Liver (tissue), 8 donors: ENCODE measurements at regions not wholly inside any gene's neighbourhood (a gene's known extent, or its start where the extent isn't known, plus 50 kb on each side); places are given as distances from the start of the nearest gene placed in this dataset.

Experiments
- DNase-seq: peaks from one replicate; pipeline ENCODE4 v3.0.0-alpha.2; 2017; ENCODE audit warnings: low spot score
- H3K27ac ChIP-seq, 2 donors: one replicate each; pipeline ENCODE4 v1.7.0; 2013; ENCODE audit warnings: inconsistent platforms in 2 of 2, low read length in 2 of 2, control low read depth in 1 of 2, low read depth in 1 of 2, mild to moderate bottlenecking in 1 of 2
- H3K27me3 ChIP-seq, 4 donors: one replicate each; pipeline versions ENCODE4 v1.6.1 to v1.7.0; 2013; ENCODE audit warnings: low read length in 3 of 4, inconsistent platforms in 1 of 4, mild to moderate bottlenecking in 1 of 4, moderate library complexity in 1 of 4; ENCODE audit not compliant: control insufficient read depth in 4 of 4, insufficient read depth in 4 of 4
- H3K36me3 ChIP-seq, 4 donors: one replicate each; pipeline versions ENCODE4 v1.6.1 to v1.7.0; 2013; ENCODE audit warnings: low read length in 3 of 4, mild to moderate bottlenecking in 3 of 4, low read depth in 1 of 4, moderate library complexity in 1 of 4; ENCODE audit not compliant: control insufficient read depth in 4 of 4, insufficient read depth in 3 of 4
- H3K4me1 ChIP-seq, 4 donors: one replicate each; pipeline versions ENCODE4 v1.6.1 to v1.7.0; 2013; ENCODE audit warnings: low read length in 3 of 4, mild to moderate bottlenecking in 3 of 4, moderate library complexity in 1 of 4; ENCODE audit not compliant: control insufficient read depth in 4 of 4, insufficient read depth in 4 of 4
- H3K4me3 ChIP-seq, 3 donors: one replicate each; pipeline versions ENCODE4 v1.6.1 to v1.7.0; 2013; ENCODE audit warnings: low read length in 3 of 3, control low read depth in 1 of 3, low read depth in 1 of 3, mild to moderate bottlenecking in 1 of 3
- H3K9ac ChIP-seq, 2 donors: one replicate each; pipeline ENCODE4 v1.7.0; 2013; ENCODE audit warnings: low read length in 2 of 2, mild to moderate bottlenecking in 2 of 2, moderate library complexity in 2 of 2, control low read depth in 1 of 2, low read depth in 1 of 2
- H3K9me3 ChIP-seq, 4 donors: one replicate each; pipeline versions ENCODE4 v1.6.1 to v1.7.0; 2013; ENCODE audit warnings: low read length in 3 of 4; ENCODE audit not compliant: control insufficient read depth in 4 of 4
- ATF3 ChIP-seq: IDR thresholded peaks from 2 replicates; pipeline ENCODE4 v1.6.1; 2016; ENCODE audit warnings: antibody characterized with exemption
- EGR1 ChIP-seq, 2 donors: IDR thresholded peaks; 2 replicates each; pipeline ENCODE4 v1.6.1; 2016 to 2018; ENCODE audit warnings: antibody characterized with exemption in 2 of 2, low read depth in 2 of 2
- FOXA1 ChIP-seq: IDR thresholded peaks from 2 replicates; pipeline ENCODE4 v1.6.1; 2016; ENCODE audit warnings: antibody characterized with exemption
- GABPA ChIP-seq, 2 donors: IDR thresholded peaks in 1 of 2; conservative IDR thresholded peaks in 1 of 2; 2 replicates each; pipeline ENCODE4 v1.6.1; 2016; ENCODE audit warnings: antibody characterized with exemption in 2 of 2, mild to moderate bottlenecking in 1 of 2, moderate library complexity in 1 of 2
- HNF4A ChIP-seq, 2 donors: conservative IDR thresholded peaks; 2 replicates each; pipeline ENCODE4 v1.6.1; 2016; ENCODE audit warnings: antibody characterized with exemption in 2 of 2, mild to moderate bottlenecking in 2 of 2
- HNF4G ChIP-seq: IDR thresholded peaks from 2 replicates; pipeline ENCODE4 v1.6.1; 2016; ENCODE audit warnings: antibody characterized with exemption
- JUND ChIP-seq, 2 donors: IDR thresholded peaks; 2 replicates each; pipeline ENCODE4 v1.6.1; 2016; ENCODE audit warnings: antibody characterized with exemption in 2 of 2
- MAX ChIP-seq: IDR thresholded peaks from 2 replicates; pipeline ENCODE4 v1.6.1; 2016; ENCODE audit warnings: antibody characterized with exemption
- NR2F2 ChIP-seq: IDR thresholded peaks from 2 replicates; pipeline ENCODE4 v1.6.1; 2016; ENCODE audit warnings: antibody characterized with exemption
- RAD21 ChIP-seq, 2 donors: IDR thresholded peaks; 2 replicates each; pipeline ENCODE4 v1.6.1; 2016; ENCODE audit warnings: antibody characterized with exemption in 2 of 2, mild to moderate bottlenecking in 2 of 2
- RXRA ChIP-seq, 2 donors: IDR thresholded peaks; 2 replicates each; pipeline ENCODE4 v1.6.1; 2017 to 2018; ENCODE audit warnings: antibody characterized with exemption in 2 of 2, mild to moderate bottlenecking in 1 of 2
- SP1 ChIP-seq: IDR thresholded peaks from 2 replicates; pipeline ENCODE4 v1.6.1; 2018; ENCODE audit warnings: antibody characterized with exemption, mild to moderate bottlenecking
- TAF1 ChIP-seq: conservative IDR thresholded peaks from 2 replicates; pipeline ENCODE4 v1.6.1; 2016; ENCODE audit warnings: antibody characterized with exemption, mild to moderate bottlenecking
- YY1 ChIP-seq: IDR thresholded peaks from 2 replicates; pipeline ENCODE4 v1.6.1; 2016; ENCODE audit warnings: antibody characterized with exemption, mild to moderate bottlenecking
- ZBTB33 ChIP-seq: IDR thresholded peaks from 2 replicates; pipeline ENCODE4 v1.6.1; 2016; ENCODE audit warnings: antibody characterized with exemption
- WGBS: extraction: QIAGEN DNeasy Blood & Tissue Kit; methylation state at CpG from one replicate; pipeline ENCODE4 v1.1.7; 2013; 5-methylcytosine and 5-hydroxymethylcytosine counted together
- TF ChIP-seq, protein P1 (sequence below): fragments of 150-350 bp; IDR thresholded peaks from 2 replicates; pipeline ENCODE4 v1.5.1; 2017; ENCODE audit warnings: improper control_type of control experiment, low read depth, low read length; ENCODE audit not compliant: missing input control
- donor health status: healthy.
- donor health status: healthy.
- donor health status: healthy.
- donor health status: healthy.
- donor health status: healthy.

DNA sequence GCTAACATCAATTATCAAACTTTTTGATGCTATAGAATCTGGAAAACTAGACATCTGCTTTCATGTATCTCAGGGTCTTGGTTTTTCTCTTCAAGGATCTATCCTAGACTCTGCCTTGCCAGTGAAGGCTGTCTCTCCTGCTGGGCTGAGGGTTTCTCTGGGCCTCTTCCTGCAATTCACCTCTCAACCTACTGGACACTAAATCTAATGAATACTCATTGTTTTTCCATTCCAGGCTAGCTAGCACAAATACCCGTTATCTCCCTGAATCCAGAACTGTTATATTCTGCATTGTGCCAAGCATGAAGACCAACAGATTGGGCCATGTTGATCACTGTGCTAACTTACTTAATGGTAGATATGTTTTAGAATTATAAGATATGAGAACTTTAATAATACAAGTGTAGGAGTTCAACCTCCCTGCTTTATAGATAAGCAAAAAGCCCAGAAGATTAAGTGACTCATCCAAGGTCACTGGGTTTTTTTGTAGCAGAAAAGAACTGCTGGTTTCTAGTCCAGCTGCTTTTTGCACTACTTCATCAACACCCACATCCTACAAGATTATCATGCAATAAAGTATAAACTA lies 56.5 kb upstream of the RNF38 start:
- no peak overlapping the region for H3K27ac ChIP-seq
- no peak for DNase-seq

GRCh38 chr9:36451949-36452348 lies 51.9 kb upstream of the RNF38 start:
- TF ChIP-seq NR2F2 (no peak), ZBTB33 (no peak), HNF4G (no peak), RAD21 (IDR thresholded peaks at IDR 0.05) (no peak), EGR1 (IDR thresholded peaks at IDR 0.05; ENCODE audit: low read depth in 2 of 2) (no peak), GABPA (IDR thresholded peaks at IDR 0.05 in 1 of 2, conservative IDR thresholded peaks at IDR 0.05 in 1 of 2) (no peak), TAF1 (no peak), ATF3 (no peak), FOXA1 (no peak), RXRA (IDR thresholded peaks at IDR 0.05) (no peak), YY1 (no peak), HNF4A (conservative IDR thresholded peaks at IDR 0.05) (no peak), MAX (no peak), JUND (IDR thresholded peaks at IDR 0.05) (no peak), SP1 (no peak)
- TF ChIP-seq, protein P1, sequence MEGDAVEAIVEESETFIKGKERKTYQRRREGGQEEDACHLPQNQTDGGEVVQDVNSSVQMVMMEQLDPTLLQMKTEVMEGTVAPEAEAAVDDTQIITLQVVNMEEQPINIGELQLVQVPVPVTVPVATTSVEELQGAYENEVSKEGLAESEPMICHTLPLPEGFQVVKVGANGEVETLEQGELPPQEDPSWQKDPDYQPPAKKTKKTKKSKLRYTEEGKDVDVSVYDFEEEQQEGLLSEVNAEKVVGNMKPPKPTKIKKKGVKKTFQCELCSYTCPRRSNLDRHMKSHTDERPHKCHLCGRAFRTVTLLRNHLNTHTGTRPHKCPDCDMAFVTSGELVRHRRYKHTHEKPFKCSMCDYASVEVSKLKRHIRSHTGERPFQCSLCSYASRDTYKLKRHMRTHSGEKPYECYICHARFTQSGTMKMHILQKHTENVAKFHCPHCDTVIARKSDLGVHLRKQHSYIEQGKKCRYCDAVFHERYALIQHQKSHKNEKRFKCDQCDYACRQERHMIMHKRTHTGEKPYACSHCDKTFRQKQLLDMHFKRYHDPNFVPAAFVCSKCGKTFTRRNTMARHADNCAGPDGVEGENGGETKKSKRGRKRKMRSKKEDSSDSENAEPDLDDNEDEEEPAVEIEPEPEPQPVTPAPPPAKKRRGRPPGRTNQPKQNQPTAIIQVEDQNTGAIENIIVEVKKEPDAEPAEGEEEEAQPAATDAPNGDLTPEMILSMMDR, result no peak
- WGBS, result 93% methylated on average over 3 of the region's 3 CpGs
- Histone ChIP-seq H3K4me3 (no peak overlapping the region), H3K9ac (no peak overlapping the region), H3K9me3 (no peaks in the 10 kb centered on the region), H3K27me3 (no peaks in the 10 kb centered on the region), H3K27ac (no peak overlapping the region), H3K4me1 (peaks cover 2 to 14% (median 11%) of the 10 kb centered on the region in 4 donors), H3K36me3 (no peaks in the 10 kb centered on the region)
- DNase-seq, result no peak

More for the DNA sequence above, 56.5 kb upstream of the RNF38 start:
- Histone ChIP-seq H3K36me3 (no peaks in the 10 kb centered on the region), H3K27me3 (no peaks in the 10 kb centered on the region), H3K4me1 (peaks cover 0 to 3% (median under 1%) of the 10 kb centered on the region in 4 donors), H3K4me3 (no peak overlapping the region), H3K9ac (no peak overlapping the region), H3K9me3 (no peaks in the 10 kb centered on the region)
- TF ChIP-seq NR2F2 (no peak), ZBTB33 (no peak), FOXA1 (no peak), HNF4G (no peak), JUND (IDR thresholded peaks at IDR 0.05) (no peak), EGR1 (IDR thresholded peaks at IDR 0.05; ENCODE audit: low read depth in 2 of 2) (no peak), RAD21 (IDR thresholded peaks at IDR 0.05) (no peak), GABPA (IDR thresholded peaks at IDR 0.05 in 1 of 2, conservative IDR thresholded peaks at IDR 0.05 in 1 of 2) (no peak), ATF3 (no peak), RXRA (IDR thresholded peaks at IDR 0.05) (no peak)
- WGBS, result 86% methylated on average over 1 of the region's 1 CpG
